ENCODE measurements at regions not wholly inside any gene's neighbourhood (a gene's known extent, or its start where the extent isn't known, plus 50 kb on each side); places are given as distances from the start of the nearest gene placed in this dataset.

- TF ChIP-seq CTCF (IDR thresholded peaks at IDR 0.05; ENCODE audit: borderline replicate concordance, extremely low read depth, low read length, poor library complexity, severe bottlenecking) (no peak), EZH2 (IDR thresholded peaks at IDR 0.05; ENCODE audit: borderline replicate concordance, low read depth, low read length, severe bottlenecking) (no peak)
Measured at GRCh38 chr2:120611961-120612360, 123.7 kb upstream of the GLI2 start.
